Activated CD8-positive, alpha-beta memory T cell treated with anti-CD3 and anti-CD28 coated beads for 36 hours (primary cell): ENCODE measurements at regions not wholly inside any gene's neighbourhood (a gene's known extent, or its start where the extent isn't known, plus 50 kb on each side); places are given as distances from the start of the nearest gene placed in this dataset.

Experiments
- CTCF ChIA-PET: fragments of 350-600 bp; sonication (Branson Sonifier 250); formaldehyde crosslinking; loops from one replicate; lab custom pipeline; 2021; ENCODE audit warnings: antibody characterized with exemption; lab: Charles Lee
- POLR2A ChIA-PET: fragments of 350-600 bp; sonication (Branson Sonifier 250); formaldehyde crosslinking; loops from one replicate; lab custom pipeline; 2021; ENCODE audit warnings: antibody characterized with exemption; lab: Charles Lee

GRCh38 chr9:75591972-75592371, 298.5 kb upstream of the PCSK5 start:
- ChIA-PET CTCF (no interaction called here), POLR2A (no interaction called here)

- ChIA-PET CTCF (no interaction called here), POLR2A (no interaction called here)
Observed at GRCh38 chr9:75592586-75592985, 297.9 kb upstream of the PCSK5 start.

GRCh38 chr9:75593920-75594319, 296.6 kb upstream of the PCSK5 start:
- POLR2A ChIA-PET, result no interaction called here
- CTCF ChIA-PET, result no interaction called here

GRCh38 chr9:75599126-75599525, 291.3 kb upstream of the PCSK5 start:
- POLR2A ChIA-PET, result no interaction called here
- CTCF ChIA-PET, result no interaction called here

GRCh38 chr9:75601280-75601679, 289.2 kb upstream of the PCSK5 start:
- CTCF ChIA-PET, result no interaction called here
- POLR2A ChIA-PET, result no interaction called here

- ChIA-PET POLR2A (no interaction called here), CTCF (no interaction called here)
Observed at GRCh38 chr9:75602060-75602459, 288.4 kb upstream of the PCSK5 start.

- CTCF ChIA-PET, result no interaction called here
- POLR2A ChIA-PET, result no interaction called here
Observed at GRCh38 chr9:75604661-75605060, 285.8 kb upstream of the PCSK5 start.

GRCh38 chr9:75607521-75607920, 283.0 kb upstream of the PCSK5 start:
- CTCF ChIA-PET, result no interaction called here
- POLR2A ChIA-PET, result no interaction called here

GRCh38 chr9:75609401-75609800, 281.1 kb upstream of the PCSK5 start:
- ChIA-PET POLR2A (no interaction called here), CTCF (no interaction called here)

GRCh38 chr9:75610246-75610645, 280.2 kb upstream of the PCSK5 start:
- ChIA-PET POLR2A (no interaction called here), CTCF (no interaction called here)

- CTCF ChIA-PET, result interaction anchor here (0.6 kb wide), 1 partner anchor 1893 kb away, joined by 3 read pairs; no protein-coding TSS in a partner anchor
Observed at GRCh38 chr9:75612205-75612604, 278.3 kb upstream of the PCSK5 start.

GRCh38 chr9:75612754-75613153, 277.7 kb upstream of the PCSK5 start:
- CTCF ChIA-PET, result no interaction called here
- POLR2A ChIA-PET, result no interaction called here

More at GRCh38 chr9:75612205-75612604, 278.3 kb upstream of the PCSK5 start:
- POLR2A ChIA-PET, result no interaction called here

- ChIA-PET CTCF (no interaction called here), POLR2A (no interaction called here)
Observed at GRCh38 chr9:75615284-75615683, 275.2 kb upstream of the PCSK5 start.

GRCh38 chr9:75616052-75616451, 274.4 kb upstream of the PCSK5 start:
- ChIA-PET POLR2A (no interaction called here), CTCF (no interaction called here)

- ChIA-PET CTCF (no interaction called here), POLR2A (no interaction called here)
Observed at GRCh38 chr9:75616841-75617566, 273.5 kb upstream of the PCSK5 start.

GRCh38 chr9:75623462-75623861, 267.0 kb upstream of the PCSK5 start:
- CTCF ChIA-PET, result no interaction called here
- POLR2A ChIA-PET, result no interaction called here

GRCh38 chr9:75624998-75625397, 265.5 kb upstream of the PCSK5 start:
- POLR2A ChIA-PET, result no interaction called here
- CTCF ChIA-PET, result no interaction called here

- ChIA-PET CTCF (no interaction called here), POLR2A (no interaction called here)
Observed at GRCh38 chr9:75626860-75627259, 263.6 kb upstream of the PCSK5 start.

GRCh38 chr9:75628952-75629351, 261.5 kb upstream of the PCSK5 start:
- CTCF ChIA-PET, result interaction anchor here (0.9 kb wide), 1 partner anchor 38 kb away, joined by 5 read pairs; no protein-coding TSS in a partner anchor
- POLR2A ChIA-PET, result no interaction called here

GRCh38 chr9:75633451-75634057, 256.9 kb upstream of the PCSK5 start:
- ChIA-PET POLR2A (no interaction called here), CTCF (no interaction called here)

GRCh38 chr9:75636427-75637045, 253.9 kb upstream of the PCSK5 start:
- CTCF ChIA-PET, result no interaction called here
- POLR2A ChIA-PET, result no interaction called here
